ENCODE measurements at regions not wholly inside any gene's neighbourhood (a gene's known extent, or its start where the extent isn't known, plus 50 kb on each side); places are given as distances from the start of the nearest gene placed in this dataset.
"Not testable (repeated sequence)": the region's sequence is repeated elsewhere in the genome, so short reads cannot be mapped to it uniquely, and the experiment has no call there.

- DNase-seq (ENCODE audit: low read depth in 2 of 2) = no peak
These were observed 233.2 kb downstream of the PHLDA1 start for GRCh38 chr12:75798136-75798926.

- DNase-seq (ENCODE audit: low read depth in 2 of 2) = no peak
These were observed 236.5 kb downstream of the PHLDA1 start for GRCh38 chr12:75795125-75795524.

DNA sequence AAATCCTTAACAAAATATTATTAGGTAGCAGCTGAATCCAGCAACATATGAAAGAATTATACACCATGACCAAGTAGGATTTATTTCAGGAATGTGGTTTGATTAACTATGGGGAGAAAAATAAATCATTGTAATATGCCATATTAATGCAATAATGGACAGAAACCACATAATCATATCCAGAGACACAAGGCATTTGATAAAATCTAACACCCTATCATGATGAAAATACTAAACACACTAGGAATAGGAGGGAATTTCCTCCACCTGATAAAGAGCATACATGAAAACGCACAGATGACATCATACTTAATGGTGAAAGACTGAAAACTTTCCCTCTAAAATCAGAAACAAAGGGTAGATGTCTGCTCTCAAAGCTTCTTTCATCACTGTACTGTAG lies 238.9 kb downstream of the PHLDA1 start:
- DNase-seq (ENCODE audit: low read depth in 2 of 2) = peak; percentile 72 to 77

DNA sequence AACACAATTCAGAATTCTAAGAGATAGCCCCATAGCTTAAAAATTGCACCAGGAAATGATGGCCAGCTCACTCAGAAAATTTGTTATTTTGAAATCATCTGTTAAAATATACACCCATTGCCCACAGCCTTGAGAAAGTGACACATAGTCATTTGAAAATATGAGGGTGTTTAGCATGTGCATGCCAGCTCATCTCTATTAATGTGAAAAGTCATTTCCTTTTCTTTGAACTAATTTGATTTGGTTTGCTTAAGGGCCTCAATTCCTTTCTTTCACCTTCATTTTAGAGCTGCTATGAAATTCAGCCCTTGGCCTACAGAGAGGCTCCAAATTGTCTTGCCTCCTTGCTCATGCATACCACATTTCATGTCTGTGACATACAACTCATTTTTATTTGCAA lies 241.4 kb downstream of the PHLDA1 start:
- no peak for DNase-seq (ENCODE audit: low read depth in 2 of 2)

GRCh38 chr12:75787146-75787545 lies 244.4 kb downstream of the PHLDA1 start:
- not testable (repeated sequence) for DNase-seq (ENCODE audit: low read depth in 2 of 2)

- no peak for DNase-seq (ENCODE audit: low read depth in 2 of 2)
These were observed 245.5 kb downstream of the PHLDA1 start for GRCh38 chr12:75786070-75786469.

DNA sequence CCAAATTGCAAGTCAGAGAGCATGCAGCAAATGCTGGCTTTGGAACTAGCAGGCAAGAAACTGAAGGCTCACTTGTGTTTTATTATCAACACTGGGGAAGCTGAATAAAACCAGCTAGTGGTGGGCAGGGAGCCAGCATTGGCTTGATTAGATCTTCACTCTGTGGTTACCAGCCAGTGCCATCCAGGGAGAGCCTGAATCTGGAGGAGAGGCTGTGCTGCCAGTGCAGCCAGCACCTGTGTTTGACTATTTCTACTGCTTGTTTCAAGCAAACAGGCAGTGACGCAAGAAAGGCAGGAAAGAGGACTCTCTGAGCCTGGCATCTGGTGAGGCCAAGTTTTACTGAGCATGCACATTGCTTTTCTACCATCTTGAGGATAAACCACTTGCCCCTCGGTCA lies 247.0 kb downstream of the PHLDA1 start:
- DNase-seq (ENCODE audit: low read depth in 2 of 2) = no peak

DNA sequence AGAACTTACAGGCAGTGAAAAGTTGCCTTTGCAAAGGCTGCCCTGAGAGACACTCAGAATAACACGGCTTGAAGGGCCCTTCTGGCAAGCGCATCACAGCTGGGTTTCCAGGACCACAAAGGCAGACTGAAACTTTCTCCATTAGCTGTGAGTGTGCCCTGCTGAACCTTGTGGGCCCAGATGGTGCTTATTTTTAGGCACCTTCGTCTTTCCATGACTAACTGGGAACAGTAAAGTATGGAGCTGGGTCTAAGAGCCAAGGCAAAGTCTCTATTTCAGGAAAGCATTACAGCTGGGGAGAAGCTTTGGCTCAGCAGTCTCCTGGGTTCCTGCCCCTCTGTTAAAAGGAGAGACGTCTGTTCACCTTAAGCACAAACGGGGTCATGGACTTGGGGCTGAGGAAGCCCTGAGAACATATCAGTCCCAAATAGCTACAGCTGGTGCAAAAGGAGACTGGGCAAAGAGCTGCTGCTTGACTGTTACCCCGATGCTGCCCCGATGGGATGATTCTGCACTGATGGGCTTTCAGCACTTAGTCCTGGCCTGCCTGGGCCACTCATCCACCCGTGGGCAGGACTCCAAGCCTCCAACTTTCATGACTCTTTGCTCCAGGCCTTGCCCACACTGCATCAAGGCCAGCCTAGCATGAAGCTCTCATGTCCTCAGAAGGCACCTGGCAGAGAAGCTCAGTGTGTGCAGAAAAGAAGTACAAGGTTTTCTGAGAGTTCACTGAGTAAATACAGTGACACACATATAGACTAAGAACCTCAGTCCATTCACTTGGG lies 248.3 kb downstream of the PHLDA1 start:
- no peak for DNase-seq (ENCODE audit: low read depth in 2 of 2)

- DNase-seq (ENCODE audit: low read depth in 2 of 2) = no peak
These were observed 249.5 kb downstream of the PHLDA1 start for GRCh38 chr12:75782069-75782581.

DNA sequence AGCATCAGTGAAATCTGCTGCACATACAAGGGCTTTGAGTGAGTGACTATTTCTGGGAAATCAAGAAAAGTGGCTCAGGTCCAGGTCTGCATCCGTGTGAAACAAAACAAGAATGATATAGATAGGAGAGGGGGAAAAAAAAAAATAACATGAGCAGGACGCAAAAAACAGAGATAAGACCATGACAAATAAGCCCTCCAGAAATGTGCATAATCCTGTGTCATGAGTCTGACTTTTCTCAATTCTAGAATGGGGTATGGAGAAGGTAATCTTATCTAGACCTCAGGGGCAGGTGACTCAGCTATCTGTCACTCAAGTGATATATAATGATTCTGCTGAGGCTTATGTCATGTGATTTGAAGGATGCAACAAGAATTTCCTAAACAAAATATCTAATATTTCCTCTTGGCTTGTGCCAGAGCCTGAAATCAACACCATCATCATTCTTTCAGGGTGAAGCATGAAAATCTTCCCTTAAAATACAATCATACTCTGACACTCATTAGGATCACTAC lies 250.0 kb downstream of the PHLDA1 start:
- peak; percentile 10 to 15 for DNase-seq (ENCODE audit: low read depth in 2 of 2)

DNA sequence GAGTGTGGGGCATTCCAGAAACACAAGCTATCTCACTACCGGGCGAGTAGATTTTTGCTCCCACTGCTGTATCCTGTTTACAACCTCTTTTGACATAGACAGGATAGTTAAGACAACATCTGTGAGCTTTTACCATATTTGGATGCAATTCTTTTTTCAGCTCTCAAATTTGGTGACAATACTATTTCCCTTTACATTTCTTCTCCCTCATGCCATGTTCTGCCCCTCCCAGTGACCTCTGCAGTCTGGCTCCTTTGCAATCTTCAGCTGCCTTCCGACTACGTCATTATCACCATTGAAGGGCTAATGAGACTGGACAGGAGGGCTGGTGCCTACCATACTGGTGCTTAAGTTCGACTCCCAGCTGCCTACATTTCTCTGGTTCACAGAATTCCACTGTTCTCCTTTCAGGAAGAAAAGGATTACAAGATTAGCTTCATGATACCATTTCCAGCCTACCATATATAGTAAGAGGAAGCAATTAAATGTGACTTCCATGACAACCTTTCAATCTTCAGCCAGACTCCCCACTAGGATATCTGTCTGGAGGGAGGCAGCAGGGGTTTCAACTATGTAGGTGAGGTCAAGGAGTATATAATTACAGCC lies 251.6 kb downstream of the PHLDA1 start:
- no peak for DNase-seq (ENCODE audit: low read depth in 2 of 2)

- DNase-seq (ENCODE audit: low read depth in 2 of 2) = no peak
These were observed 257.1 kb downstream of the PHLDA1 start for GRCh38 chr12:75774261-75775052.

DNA sequence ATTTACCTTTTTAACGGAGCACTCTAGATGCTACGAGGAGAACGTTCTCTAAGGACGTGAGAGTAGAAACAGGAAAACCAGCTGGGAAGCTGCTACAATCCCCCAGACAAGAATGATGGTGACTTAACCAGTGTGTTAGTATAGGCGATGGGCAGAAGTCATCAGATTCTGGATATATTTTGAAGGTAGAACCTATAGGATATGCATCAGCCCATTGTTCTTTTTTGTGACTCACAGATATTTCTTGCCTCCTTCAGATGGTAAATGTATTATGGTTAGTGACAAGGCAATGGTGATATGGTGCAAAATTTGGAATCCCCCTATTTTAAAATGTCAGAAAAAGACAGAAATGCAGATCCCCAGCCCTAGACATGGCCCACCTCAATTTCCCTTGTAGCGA lies 258.2 kb downstream of the PHLDA1 start:
- DNase-seq (ENCODE audit: low read depth in 2 of 2) = no peak

DNA sequence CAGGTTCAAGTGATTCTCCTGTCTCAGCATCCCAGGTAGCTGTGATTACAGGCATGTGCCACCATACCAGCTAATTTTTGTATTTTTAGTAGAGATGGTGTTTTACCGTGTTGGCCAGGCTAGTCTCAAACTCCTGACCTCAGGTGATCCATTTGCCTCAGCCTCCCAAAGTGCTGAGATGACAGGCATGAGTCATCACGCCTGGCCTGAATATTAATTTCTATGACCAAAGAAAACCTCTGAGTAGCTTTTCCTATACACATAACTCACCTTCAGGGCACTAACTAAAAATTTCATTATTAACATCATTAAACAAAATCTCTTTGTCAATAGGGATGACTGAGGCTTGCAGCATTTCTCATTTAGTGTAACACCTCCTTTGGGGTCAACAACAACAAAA lies 259.6 kb upstream of the KRR1 start:
- DNase-seq (ENCODE audit: low read depth in 2 of 2) = no peak

GRCh38 chr12:75767957-75768356 lies 256.5 kb upstream of the KRR1 start:
- DNase-seq (ENCODE audit: low read depth in 2 of 2) = no peak

GRCh38 chr12:75766263-75767160 lies 255.1 kb upstream of the KRR1 start:
- no peak for DNase-seq (ENCODE audit: low read depth in 2 of 2)

GRCh38 chr12:75765170-75766059 lies 254.0 kb upstream of the KRR1 start:
- no peak for DNase-seq (ENCODE audit: low read depth in 2 of 2)

DNA sequence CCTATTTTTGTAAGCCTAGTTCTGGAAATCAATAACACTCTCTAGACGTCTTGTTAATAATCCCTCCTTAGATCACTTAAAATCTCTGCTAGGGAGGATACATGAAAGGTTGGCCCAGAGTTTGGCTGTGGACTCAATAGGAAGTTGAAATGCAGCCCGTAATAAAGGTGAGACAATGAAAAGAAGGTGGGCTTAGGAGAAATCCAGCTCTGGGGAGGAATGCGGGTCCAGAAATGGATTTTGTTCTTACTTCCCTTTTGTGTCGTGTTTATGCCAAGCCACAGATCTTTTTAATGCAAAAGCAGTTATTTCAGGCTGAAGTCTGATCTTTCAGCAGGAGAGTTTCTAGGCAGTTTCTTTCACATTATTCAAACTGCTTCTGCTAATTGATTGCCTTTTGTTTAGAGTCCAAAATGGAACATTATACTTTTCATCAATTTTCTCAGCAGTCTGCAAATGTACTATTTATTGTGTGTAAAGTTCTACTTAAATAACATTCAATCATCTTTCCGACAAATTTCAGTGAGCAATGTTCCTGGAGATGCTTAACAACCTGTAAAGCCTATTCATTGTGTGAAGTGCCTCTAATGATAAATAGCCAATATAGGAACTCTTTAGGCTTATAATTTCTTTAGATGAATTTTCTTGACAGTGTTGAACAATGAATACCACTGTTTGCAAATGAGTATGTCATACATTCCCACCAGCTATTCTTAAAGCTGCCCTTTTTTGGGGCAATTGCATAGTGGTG lies 252.9 kb upstream of the KRR1 start:
- no peak for DNase-seq (ENCODE audit: low read depth in 2 of 2)

Data from fibroblast of skin of left biceps (primary cell).